AG10803 (cell line): ENCODE measurements at regions not wholly inside any gene's neighbourhood (a gene's known extent, or its start where the extent isn't known, plus 50 kb on each side); places are given as distances from the start of the nearest gene placed in this dataset.
"Not testable (repeated sequence)": the region's sequence is repeated elsewhere in the genome, so short reads cannot be mapped to it uniquely, and the experiment has no call there.

Experiments used
- DNase-seq: peaks from one replicate; pipeline ENCODE4 v3.0.0; 2010; ENCODE audit warnings: low read depth
- H3K4me3 ChIP-seq: 2 replicates; pipeline ENCODE4 v1.5.1; 2011; ENCODE audit warnings: mild to moderate bottlenecking, low read length, control low read depth
- CTCF ChIP-seq: conservative IDR thresholded peaks from 2 replicates; pipeline ENCODE4 v1.5.1; 2011; ENCODE audit warnings: mild to moderate bottlenecking, low read length, control low read depth, inconsistent platforms

- no peak for DNase-seq
- TF ChIP-seq CTCF = no peak
- no peak overlapping the region for H3K4me3 ChIP-seq
Measured at GRCh38 chr18:41873730-41874129, 81.3 kb upstream of the PIK3C3 start.

GRCh38 chr18:41872206-41872605 is 82.8 kb upstream of the PIK3C3 start:
- no peak overlapping the region for H3K4me3 ChIP-seq
- no peak for TF ChIP-seq CTCF
- DNase-seq = no peak

GRCh38 chr18:41871229-41872000 is 83.6 kb upstream of the PIK3C3 start:
- TF ChIP-seq CTCF = no peak
- no peak overlapping the region for H3K4me3 ChIP-seq
- DNase-seq = no peak

- DNase-seq = no peak
- no peak for TF ChIP-seq CTCF
- no peak overlapping the region for H3K4me3 ChIP-seq
Measured at GRCh38 chr18:41870817-41871216, 84.2 kb upstream of the PIK3C3 start.

- DNase-seq = no peak
- TF ChIP-seq CTCF = no peak
- no peak overlapping the region for H3K4me3 ChIP-seq
Measured at GRCh38 chr18:41870191-41870590, 84.8 kb upstream of the PIK3C3 start.

- DNase-seq, H3K4me3 ChIP-seq: not testable (repeated sequence)
Measured at GRCh38 chr18:41865796-41866195, 89.2 kb upstream of the PIK3C3 start.

GRCh38 chr18:41864216-41864615 is 90.8 kb upstream of the PIK3C3 start:
- TF ChIP-seq CTCF = no peak
- DNase-seq = no peak

More at GRCh38 chr18:41864216-41864615, 90.8 kb upstream of the PIK3C3 start:
- no peak overlapping the region for H3K4me3 ChIP-seq
